ENCODE measurements at regions not wholly inside any gene's neighbourhood (a gene's known extent, or its start where the extent isn't known, plus 50 kb on each side); places are given as distances from the start of the nearest gene placed in this dataset.

GRCh38 chr5:174420651-174421407 lies 303.6 kb upstream of the MSX2 start:
- no peaks in the 10 kb centered on the region for H3K79me2 ChIP-seq (ENCODE audit: insufficient read depth, low read length)
- H2AFZ ChIP-seq (ENCODE audit: low read length) = no peak overlapping the region
- no peaks in the 10 kb centered on the region for H3K9me2 ChIP-seq (replicated peaks; ENCODE audit: low read depth, low read length)
- no peaks in the 10 kb centered on the region for H3F3A ChIP-seq (ENCODE audit: low read depth)
- H3K9ac ChIP-seq (ENCODE audit: low read depth, low read length, poor library complexity, severe bottlenecking) = no peak overlapping the region
- H3K4me1 ChIP-seq (ENCODE audit: insufficient read depth, low read length, poor library complexity, severe bottlenecking) = peaks cover 19% of the 10 kb centered on the region
- no peaks in the 10 kb centered on the region for H4K20me1 ChIP-seq (ENCODE audit: insufficient read depth, low read length, poor library complexity, severe bottlenecking)
- no peaks in the 10 kb centered on the region for H3K36me3 ChIP-seq (ENCODE audit: insufficient read depth, low read length)
- H3K4me2 ChIP-seq (ENCODE audit: low read depth, low read length, poor library complexity, severe bottlenecking) = no peak overlapping the region
- H3K27me3 ChIP-seq (ENCODE audit: insufficient read depth, low read length, poor library complexity, severe bottlenecking) = no peaks in the 10 kb centered on the region
- no peak for TF ChIP-seq EZH2phosphoT487 (IDR thresholded peaks at IDR 0.05; ENCODE audit: borderline replicate concordance)
- no peak for TF ChIP-seq CTCF (conservative IDR thresholded peaks at IDR 0.05; ENCODE audit: low read length)
- no peak overlapping the region for H3K4me3 ChIP-seq (ENCODE audit: low read length, poor library complexity, severe bottlenecking)
- no peaks in the 10 kb centered on the region for H3K9me3 ChIP-seq (ENCODE audit: insufficient read depth, low read depth, low read length)

GRCh38 chr5:174421408-174421805 lies 303.0 kb upstream of the MSX2 start:
- Histone ChIP-seq H3K36me3 (ENCODE audit: insufficient read depth, low read length) (no peaks in the 10 kb centered on the region), H3K9me2 (replicated peaks; ENCODE audit: low read depth, low read length) (no peaks in the 10 kb centered on the region), H2AFZ (ENCODE audit: low read length) (no peak overlapping the region), H3K79me2 (ENCODE audit: insufficient read depth, low read length) (no peaks in the 10 kb centered on the region), H3K4me1 (ENCODE audit: insufficient read depth, low read length, poor library complexity, severe bottlenecking) (peaks cover 25% of the 10 kb centered on the region), H3K4me2 (ENCODE audit: low read depth, low read length, poor library complexity, severe bottlenecking) (no peak overlapping the region), H3K9ac (ENCODE audit: low read depth, low read length, poor library complexity, severe bottlenecking) (no peak overlapping the region), H3F3A (ENCODE audit: low read depth) (no peaks in the 10 kb centered on the region), H3K27me3 (ENCODE audit: insufficient read depth, low read length, poor library complexity, severe bottlenecking) (no peaks in the 10 kb centered on the region), H4K20me1 (ENCODE audit: insufficient read depth, low read length, poor library complexity, severe bottlenecking) (no peaks in the 10 kb centered on the region), H3K4me3 (ENCODE audit: low read length, poor library complexity, severe bottlenecking) (no peak overlapping the region), H3K9me3 (ENCODE audit: insufficient read depth, low read depth, low read length) (no peaks in the 10 kb centered on the region)
- TF ChIP-seq EZH2phosphoT487 (IDR thresholded peaks at IDR 0.05; ENCODE audit: borderline replicate concordance) (no peak), CTCF (conservative IDR thresholded peaks at IDR 0.05; ENCODE audit: low read length) (no peak)

DNA sequence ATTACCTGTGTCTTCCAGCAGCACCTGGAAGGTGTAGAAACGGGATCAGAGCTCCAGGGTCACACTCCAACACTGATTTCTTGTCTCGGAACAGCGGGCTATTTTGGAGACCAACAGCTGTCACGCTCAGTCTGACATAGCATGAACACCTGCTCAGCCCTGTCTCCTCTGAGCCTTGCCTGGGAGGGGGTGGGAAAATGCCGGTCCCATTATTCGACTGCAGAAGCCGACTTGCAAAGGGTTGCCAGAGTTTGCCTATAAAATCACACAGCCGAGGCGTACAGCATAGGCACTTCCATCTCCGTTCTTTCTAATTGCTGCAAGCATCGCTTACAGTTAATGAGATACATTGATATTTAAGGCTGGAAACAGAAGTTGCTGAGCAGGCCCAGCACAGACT lies 300.8 kb upstream of the MSX2 start:
- TF ChIP-seq EZH2phosphoT487 (IDR thresholded peaks at IDR 0.05; ENCODE audit: borderline replicate concordance) (no peak), CTCF (conservative IDR thresholded peaks at IDR 0.05; ENCODE audit: low read length) (no peak)
- Histone ChIP-seq H3K4me3 (ENCODE audit: low read length, poor library complexity, severe bottlenecking) (no peak overlapping the region), H3K4me1 (ENCODE audit: insufficient read depth, low read length, poor library complexity, severe bottlenecking) (peaks cover 36% of the 10 kb centered on the region), H3K9ac (ENCODE audit: low read depth, low read length, poor library complexity, severe bottlenecking) (no peak overlapping the region), H2AFZ (ENCODE audit: low read length) (no peak overlapping the region), H3K36me3 (ENCODE audit: insufficient read depth, low read length) (no peaks in the 10 kb centered on the region), H3K27me3 (ENCODE audit: insufficient read depth, low read length, poor library complexity, severe bottlenecking) (no peaks in the 10 kb centered on the region), H4K20me1 (ENCODE audit: insufficient read depth, low read length, poor library complexity, severe bottlenecking) (no peaks in the 10 kb centered on the region), H3F3A (ENCODE audit: low read depth) (no peaks in the 10 kb centered on the region), H3K9me2 (replicated peaks; ENCODE audit: low read depth, low read length) (no peaks in the 10 kb centered on the region), H3K4me2 (ENCODE audit: low read depth, low read length, poor library complexity, severe bottlenecking) (no peak overlapping the region), H3K9me3 (ENCODE audit: insufficient read depth, low read depth, low read length) (no peaks in the 10 kb centered on the region), H3K79me2 (ENCODE audit: insufficient read depth, low read length) (no peaks in the 10 kb centered on the region)

All from Loucy (cell line).